Upper lobe of right lung (tissue), 1 donor: ENCODE measurements at regions not wholly inside any gene's neighbourhood (a gene's known extent, or its start where the extent isn't known, plus 50 kb on each side); places are given as distances from the start of the nearest gene placed in this dataset.

ENCODE experiments used
- ATAC-seq: fragments of 200-7000 bp; cut with Tn5 transposase; one replicate; pipeline ENCODE4 v1.9.1; 2020; ENCODE audit warnings: mild to moderate bottlenecking, moderate library complexity
- DNase-seq: peaks from one replicate; pipeline ENCODE4 v3.0.0-alpha.2; 2020
- H3K27ac ChIP-seq: fragments of 200-600 bp; one replicate; pipeline ENCODE4 v1.8.0; 2022
- H3K27me3 ChIP-seq: fragments of 200-600 bp; one replicate; pipeline ENCODE4 v1.8.0; 2022; ENCODE audit warnings: mild to moderate bottlenecking
- H3K36me3 ChIP-seq: fragments of 200-600 bp; one replicate; pipeline ENCODE4 v1.8.0; 2022
- H3K4me1 ChIP-seq: fragments of 200-600 bp; one replicate; pipeline ENCODE4 v1.8.0; 2022
- H3K4me3 ChIP-seq: fragments of 200-600 bp; one replicate; pipeline ENCODE4 v1.8.0; 2022; ENCODE audit warnings: mild to moderate bottlenecking
- H3K9me3 ChIP-seq: fragments of 200-600 bp; one replicate; pipeline ENCODE4 v1.8.0; 2022
- CTCF ChIP-seq: fragments of 200-600 bp; IDR thresholded peaks from one replicate; pipeline ENCODE4 v1.8.0; 2022; ENCODE audit warnings: antibody characterized with exemption
- intact Hi-C: fragments of 100-400 bp; cut with DNase I; formaldehyde crosslinking; loops from one replicate; pipeline ENCODE4 v1.11.0; 2022
- donor health status: DM: no; HTN: yes; CAD: no; lungs with severe emphysema.

GRCh38 chr13:111886217-111886945 lies 180.6 kb upstream of the SOX1 start:
- intact Hi-C loops = no loop called here
- Histone ChIP-seq H3K4me3 (no peak overlapping the region), H3K27me3 (peaks cover 13% of the 10 kb centered on the region), H3K27ac (no peak overlapping the region), H3K9me3 (no peaks in the 10 kb centered on the region), H3K4me1 (no peaks in the 10 kb centered on the region), H3K36me3 (no peaks in the 10 kb centered on the region)
- DNase-seq (no peak), ATAC-seq (no peak)
- no peak for TF ChIP-seq CTCF

DNA sequence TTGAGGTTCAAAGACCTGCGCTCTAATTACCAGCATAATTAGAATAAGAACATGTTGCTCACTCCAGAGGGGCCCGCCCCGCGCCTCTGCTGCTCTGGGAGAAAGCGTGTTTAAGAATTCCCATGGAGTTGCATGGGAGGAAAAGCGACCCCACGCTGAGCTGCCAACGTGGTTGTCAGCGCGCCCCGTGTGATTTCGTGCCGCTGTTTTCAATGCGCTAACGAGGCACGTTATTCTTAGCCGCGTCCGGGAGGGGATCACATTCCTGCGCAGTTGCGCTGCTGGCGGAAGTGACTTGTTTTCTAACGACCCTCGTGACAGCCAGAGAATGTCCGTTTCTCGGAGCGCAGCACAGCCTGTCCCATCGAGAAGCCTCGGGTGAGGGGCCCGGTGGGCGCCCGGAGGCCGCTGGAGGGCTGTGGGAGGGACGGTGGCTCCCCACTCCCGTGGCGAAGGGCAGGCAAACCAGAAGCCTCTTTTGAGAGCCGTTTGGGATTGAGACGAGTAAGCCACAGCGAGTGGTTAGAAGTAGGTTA lies 173.8 kb upstream of the SOX1 start:
- TF ChIP-seq CTCF = no peak
- Histone ChIP-seq H3K9me3 (no peaks in the 10 kb centered on the region), H3K4me3 (no peak overlapping the region), H3K27me3 (peaks cover 43% of the 10 kb centered on the region), H3K4me1 (peaks cover 5% of the 10 kb centered on the region), H3K36me3 (no peaks in the 10 kb centered on the region), H3K27ac (no peak overlapping the region)
- ATAC-seq = no peak
- intact Hi-C loops = no loop called here
- DNase-seq = no peak

DNA sequence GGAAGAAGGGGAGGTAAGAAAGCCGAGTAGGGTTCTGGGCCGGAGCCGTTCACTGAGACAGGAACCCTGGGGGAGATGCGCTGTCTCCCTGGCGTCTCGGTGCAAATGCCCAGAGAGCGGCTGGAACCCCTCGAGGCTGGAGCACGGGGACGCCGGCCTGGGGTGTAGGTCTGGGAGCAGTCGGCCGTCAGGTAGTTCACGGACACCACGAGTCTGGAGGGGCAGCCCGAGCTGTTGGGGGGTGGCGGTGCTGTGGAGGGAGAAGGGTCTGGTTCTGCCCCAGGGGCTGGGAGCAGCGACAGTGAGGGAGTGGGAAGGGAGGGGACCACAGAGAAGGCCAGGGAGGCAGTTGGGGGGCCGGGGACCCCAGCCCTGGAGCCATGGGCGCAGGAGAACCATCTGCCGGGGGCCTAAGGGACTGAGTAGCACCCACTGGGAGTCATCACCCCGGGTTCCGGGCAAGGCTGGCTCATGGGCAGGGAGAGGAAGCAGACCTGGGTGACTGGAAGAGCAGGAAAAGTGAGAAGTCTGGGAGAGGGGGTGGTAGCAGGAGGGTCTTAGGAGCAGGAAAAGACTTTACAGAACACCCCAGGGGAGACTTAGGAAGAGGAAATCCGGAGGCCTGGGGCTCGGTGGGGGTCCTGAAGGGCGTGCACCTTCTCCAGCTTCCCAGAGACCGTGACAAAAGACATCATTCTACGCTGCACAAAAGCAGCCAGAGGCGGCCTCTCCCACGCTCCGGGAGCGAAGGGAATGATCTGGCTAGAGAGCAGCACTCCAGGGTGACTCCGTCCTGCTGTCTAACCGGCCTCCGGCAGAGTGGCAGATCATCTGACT lies 173.1 kb upstream of the SOX1 start:
- no peak overlapping the region for H3K4me3 ChIP-seq
- intact Hi-C loops = no loop called here
- H3K9me3 ChIP-seq = no peaks in the 10 kb centered on the region
- H3K27me3 ChIP-seq = peaks cover 43% of the 10 kb centered on the region
- no peaks in the 10 kb centered on the region for H3K36me3 ChIP-seq
- no peak for DNase-seq
- TF ChIP-seq CTCF = no peak
- ATAC-seq = no peak
- no peak overlapping the region for H3K27ac ChIP-seq
- H3K4me1 ChIP-seq = peaks cover 5% of the 10 kb centered on the region

GRCh38 chr13:111895896-111896821 lies 170.8 kb upstream of the SOX1 start:
- DNase-seq (no peak), ATAC-seq (no peak)
- no peaks in the 10 kb centered on the region for H3K36me3 ChIP-seq
- intact Hi-C loops = no loop called here
- H3K27me3 ChIP-seq = peaks cover 31% of the 10 kb centered on the region
- no peak overlapping the region for H3K4me3 ChIP-seq
- H3K27ac ChIP-seq = no peak overlapping the region
- H3K9me3 ChIP-seq = no peaks in the 10 kb centered on the region
- TF ChIP-seq CTCF = no peak
- peaks cover 5% of the 10 kb centered on the region for H3K4me1 ChIP-seq

DNA sequence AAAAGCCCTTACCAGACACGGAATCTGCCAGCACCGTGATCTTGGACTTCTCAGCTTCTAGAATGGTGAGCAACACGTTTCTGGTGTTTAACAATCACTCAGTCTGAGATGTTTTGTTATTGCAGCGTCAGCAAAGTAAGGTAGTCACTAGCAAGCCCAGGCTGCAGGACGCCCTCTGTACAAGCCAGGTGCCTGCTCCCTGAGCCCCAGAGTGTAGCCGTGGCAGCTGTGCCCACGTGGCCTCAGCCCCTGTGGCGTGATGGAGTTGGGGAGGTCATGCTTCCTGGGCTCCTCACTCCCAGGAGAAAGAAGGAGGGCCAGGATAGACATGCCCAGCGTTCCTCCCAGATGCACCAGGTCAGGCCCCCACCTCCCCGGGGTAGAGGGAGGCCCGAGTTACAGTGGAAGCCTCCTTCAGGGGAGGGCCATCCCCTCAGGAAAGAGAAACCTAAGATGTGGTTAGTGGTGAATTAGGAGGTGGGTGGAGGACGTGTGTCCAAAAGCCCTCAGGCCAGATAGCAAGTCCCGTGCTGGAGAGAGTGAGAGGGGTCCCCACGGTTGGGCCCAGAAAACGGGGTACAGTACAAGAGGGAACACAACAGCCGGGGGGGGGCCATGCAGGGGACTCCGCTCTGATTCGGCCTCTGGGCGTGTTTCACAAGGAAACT lies 169.6 kb upstream of the SOX1 start:
- Histone ChIP-seq H3K27ac (no peak overlapping the region), H3K9me3 (no peaks in the 10 kb centered on the region), H3K4me3 (no peak overlapping the region), H3K4me1 (peaks cover 5% of the 10 kb centered on the region), H3K27me3 (peaks cover 25% of the 10 kb centered on the region), H3K36me3 (no peaks in the 10 kb centered on the region)
- intact Hi-C loops = no loop called here
- TF ChIP-seq CTCF = no peak
- ATAC-seq = no peak
- DNase-seq = no peak
